ENCODE measurements at regions not wholly inside any gene's neighbourhood (a gene's known extent, or its start where the extent isn't known, plus 50 kb on each side); places are given as distances from the start of the nearest gene placed in this dataset.

DNA sequence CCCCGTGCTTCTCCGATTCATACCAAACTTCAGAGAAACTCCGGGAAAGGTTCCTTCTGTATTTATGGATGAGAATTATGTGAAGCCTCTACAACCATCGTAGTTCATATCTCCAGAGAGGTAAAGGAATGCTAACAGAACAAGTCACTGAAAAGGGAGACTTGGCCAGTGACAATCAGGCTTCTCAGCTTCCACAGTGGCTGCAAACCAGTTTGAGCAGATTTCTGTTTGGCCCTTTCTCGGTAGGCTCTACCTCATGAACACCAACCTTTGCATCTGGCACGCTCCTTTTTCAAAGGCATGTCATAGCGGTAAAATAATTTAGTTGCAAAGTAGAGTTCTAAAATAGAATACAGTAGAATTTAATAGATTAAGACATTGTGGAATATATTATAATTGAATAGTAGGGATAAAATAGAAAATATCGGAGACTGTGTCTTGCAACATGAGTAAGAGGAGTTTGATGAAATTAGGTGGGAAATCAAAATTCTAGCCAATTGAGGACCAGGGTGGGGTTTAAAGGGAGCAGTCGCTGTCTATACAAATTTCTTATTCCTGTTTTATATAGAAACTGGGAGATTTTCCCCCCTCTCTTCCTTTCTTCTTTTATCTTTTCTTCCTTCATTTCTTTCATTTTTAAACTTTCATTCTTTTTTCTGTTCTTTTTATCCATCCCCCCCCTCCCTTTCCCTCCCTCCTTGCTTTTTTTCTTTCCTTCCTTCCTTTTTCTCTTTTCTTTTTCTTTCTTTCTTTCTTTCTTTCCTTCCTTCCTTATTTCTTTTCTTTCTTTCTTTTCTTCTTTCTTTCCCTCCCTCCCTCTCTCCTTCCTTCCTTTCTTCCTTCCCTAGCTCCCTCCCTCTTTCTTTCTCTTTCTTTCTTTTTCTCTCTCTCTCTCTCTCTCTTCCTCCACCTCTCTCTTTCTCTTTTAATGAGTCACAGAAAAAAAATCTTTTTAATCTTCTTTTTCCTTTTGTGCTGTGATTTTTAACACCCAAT is 161.5 kb upstream of the KLF6 start:
- DNase-seq = no peak
- Mint-ChIP-seq H3K27ac (peak overlapping the region; percentile 78 to 93 (median 88)), H3K9me3 (peaks cover 0 to 1% (median 0%) of the 10 kb centered on the region in 7 donors), H3K4me3 (peak overlapping the region; percentile 12 to 71 (median 54)), H3K4me1 (peaks cover 5 to 72% (median 35%) of the 10 kb centered on the region in 4 donors), H3K36me3 (no peaks in the 10 kb centered on the region), H3K27me3 (no peaks in the 10 kb centered on the region)
- Histone ChIP-seq H3K4me1 (ENCODE audit: control insufficient read depth, insufficient read depth, low read length, poor library complexity, severe bottlenecking) (peaks cover 34% of the 10 kb centered on the region), H3K9me3 (ENCODE audit: control insufficient read depth in 2 of 2, low read length in 2 of 2) (peaks cover 0 to 3% of the 10 kb centered on the region in 2 experiments), H3K36me3 (ENCODE audit: control insufficient read depth, insufficient read depth, low read length) (no peaks in the 10 kb centered on the region), H3K4me3 (ENCODE audit: low read depth, low read length) (peak overlapping the region; percentile 33), H3K27ac (ENCODE audit: insufficient read depth, low read length, poor library complexity, severe bottlenecking) (peak overlapping the region; percentile 69), H3K27me3 (ENCODE audit: control insufficient read depth, insufficient read depth, low read length) (no peaks in the 10 kb centered on the region)
- ATAC-seq (ENCODE audit: low read depth in 2 of 2) = no peak

DNA sequence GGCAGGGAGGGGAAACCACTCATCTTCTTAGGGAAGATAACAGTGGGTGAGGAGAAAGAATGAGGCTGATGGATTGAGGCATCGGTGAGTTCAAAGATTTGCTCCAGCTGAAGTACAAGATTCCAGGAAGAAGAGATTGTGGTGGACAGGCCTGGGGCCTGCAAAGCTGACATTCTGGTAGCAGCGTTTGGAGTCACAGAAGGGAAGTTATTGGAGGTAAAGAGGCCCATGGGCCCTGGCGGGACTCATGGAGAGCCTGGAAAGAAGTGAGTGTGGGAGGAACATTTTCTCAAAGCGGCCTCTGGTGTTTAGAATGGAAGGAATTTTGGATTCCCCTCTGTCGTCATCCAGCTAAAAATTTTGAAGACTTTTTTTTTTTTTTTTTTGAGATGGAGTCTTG is 160.0 kb upstream of the KLF6 start:
- no peaks in the 10 kb centered on the region for H3K27me3 Mint-ChIP-seq
- no peaks in the 10 kb centered on the region for H3K36me3 ChIP-seq (ENCODE audit: control insufficient read depth, insufficient read depth, low read length)
- H3K27ac ChIP-seq (ENCODE audit: insufficient read depth, low read length, poor library complexity, severe bottlenecking) = no peak overlapping the region
- H3K9me3 Mint-ChIP-seq = peaks cover 0 to 1% (median 0%) of the 10 kb centered on the region in 7 donors
- no peak for ATAC-seq (ENCODE audit: low read depth in 2 of 2)
- H3K9me3 ChIP-seq (ENCODE audit: control insufficient read depth in 2 of 2, low read length in 2 of 2) = peaks cover 0 to 3% of the 10 kb centered on the region in 2 experiments
- H3K4me1 ChIP-seq (ENCODE audit: control insufficient read depth, insufficient read depth, low read length, poor library complexity, severe bottlenecking) = peaks cover 34% of the 10 kb centered on the region
- peak overlapping the region; percentile 12 to 42 (median 32) for H3K27ac Mint-ChIP-seq
- H3K4me1 Mint-ChIP-seq = peaks cover 5 to 64% (median 38%) of the 10 kb centered on the region in 4 donors
- H3K27me3 ChIP-seq (ENCODE audit: control insufficient read depth, insufficient read depth, low read length) = no peaks in the 10 kb centered on the region
- peak overlapping the region in 1 of 4 donors; percentile 52 for H3K4me3 Mint-ChIP-seq
- no peak for DNase-seq
- no peak overlapping the region for H3K4me3 ChIP-seq (ENCODE audit: low read depth, low read length)
- no peaks in the 10 kb centered on the region for H3K36me3 Mint-ChIP-seq

DNA sequence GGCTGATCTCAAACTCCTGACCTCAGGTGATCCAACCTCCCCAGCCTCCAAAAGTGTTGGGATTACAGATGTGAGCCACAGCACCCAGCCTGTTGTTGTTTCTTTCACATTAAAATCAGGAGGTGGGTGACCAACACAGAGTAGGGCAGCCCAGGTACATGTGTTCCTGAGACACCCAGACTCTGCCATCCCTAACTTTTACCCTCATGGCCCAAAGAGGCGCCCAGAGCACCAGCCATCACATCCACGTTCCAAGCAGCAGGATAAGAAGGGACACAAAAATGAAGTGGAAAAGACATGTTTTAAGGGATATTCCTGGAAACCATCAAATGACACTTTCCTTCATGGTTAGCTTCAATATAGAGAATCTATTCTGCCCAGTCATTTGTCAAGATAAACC is 159.6 kb upstream of the KLF6 start:
- H3K9me3 ChIP-seq (ENCODE audit: control insufficient read depth in 2 of 2, low read length in 2 of 2) = peaks cover 0 to 3% of the 10 kb centered on the region in 2 experiments
- no peaks in the 10 kb centered on the region for H3K36me3 ChIP-seq (ENCODE audit: control insufficient read depth, insufficient read depth, low read length)
- no peaks in the 10 kb centered on the region for H3K27me3 ChIP-seq (ENCODE audit: control insufficient read depth, insufficient read depth, low read length)
- ATAC-seq (ENCODE audit: low read depth in 2 of 2) (no peak), DNase-seq (no peak)
- peak overlapping the region in 1 of 4 donors; percentile 52 for H3K4me3 Mint-ChIP-seq
- peaks cover 0 to 1% (median 0%) of the 10 kb centered on the region in 7 donors for H3K9me3 Mint-ChIP-seq
- H3K36me3 Mint-ChIP-seq = no peaks in the 10 kb centered on the region
- H3K4me1 ChIP-seq (ENCODE audit: control insufficient read depth, insufficient read depth, low read length, poor library complexity, severe bottlenecking) = peaks cover 31% of the 10 kb centered on the region
- no peaks in the 10 kb centered on the region for H3K27me3 Mint-ChIP-seq
- no peak overlapping the region for H3K4me3 ChIP-seq (ENCODE audit: low read depth, low read length)
- H3K4me1 Mint-ChIP-seq = peaks cover 5 to 59% (median 38%) of the 10 kb centered on the region in 4 donors
- peak overlapping the region; percentile 12 to 42 (median 32) for H3K27ac Mint-ChIP-seq
- no peak overlapping the region for H3K27ac ChIP-seq (ENCODE audit: insufficient read depth, low read length, poor library complexity, severe bottlenecking)

DNA sequence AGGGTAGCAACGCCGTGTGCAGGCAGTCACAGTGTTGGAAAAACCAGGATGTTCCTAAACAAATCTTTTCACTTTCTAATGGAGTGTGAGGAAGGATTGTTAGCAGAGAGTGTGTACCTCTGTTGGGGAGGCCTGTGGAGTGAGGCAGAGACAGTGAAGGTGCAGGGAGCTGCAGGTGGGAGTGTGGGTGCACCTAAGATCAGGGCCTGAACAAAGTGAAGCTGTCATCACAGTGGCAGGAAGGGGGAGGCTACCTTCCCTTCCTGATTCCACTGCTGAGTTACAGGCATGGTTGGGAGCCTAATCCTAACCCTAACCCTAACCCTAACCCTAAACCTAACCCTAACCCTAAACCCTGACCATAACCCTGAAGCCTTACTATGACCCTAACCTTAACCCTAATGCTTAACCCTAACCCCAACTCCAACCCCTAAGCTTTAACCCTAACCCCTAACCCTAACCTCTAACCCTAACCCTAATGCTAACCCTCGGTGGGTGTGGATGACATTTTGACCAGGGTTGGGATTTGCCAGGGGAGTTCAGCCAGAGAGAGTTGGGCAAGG is 158.8 kb upstream of the KLF6 start:
- no peak for ATAC-seq (ENCODE audit: low read depth in 2 of 2)
- DNase-seq = no peak
- peaks cover 0 to 3% of the 10 kb centered on the region in 2 experiments for H3K9me3 ChIP-seq (ENCODE audit: control insufficient read depth in 2 of 2, low read length in 2 of 2)
- H3K27me3 ChIP-seq (ENCODE audit: control insufficient read depth, insufficient read depth, low read length) = no peaks in the 10 kb centered on the region
- peak overlapping the region in 1 of 4 donors; percentile 4 for H3K4me3 Mint-ChIP-seq
- no peak overlapping the region for H3K27ac ChIP-seq (ENCODE audit: insufficient read depth, low read length, poor library complexity, severe bottlenecking)
- peaks cover 0 to 1% (median 0%) of the 10 kb centered on the region in 7 donors for H3K9me3 Mint-ChIP-seq
- no peaks in the 10 kb centered on the region for H3K27me3 Mint-ChIP-seq
- H3K27ac Mint-ChIP-seq = peak overlapping the region; percentile 50 to 67 (median 59)
- no peaks in the 10 kb centered on the region for H3K36me3 Mint-ChIP-seq
- no peaks in the 10 kb centered on the region for H3K36me3 ChIP-seq (ENCODE audit: control insufficient read depth, insufficient read depth, low read length)
- peaks cover 0 to 52% (median 32%) of the 10 kb centered on the region in 4 donors for H3K4me1 Mint-ChIP-seq
- no peak overlapping the region for H3K4me3 ChIP-seq (ENCODE audit: low read depth, low read length)
- H3K4me1 ChIP-seq (ENCODE audit: control insufficient read depth, insufficient read depth, low read length, poor library complexity, severe bottlenecking) = peaks cover 22% of the 10 kb centered on the region

DNA sequence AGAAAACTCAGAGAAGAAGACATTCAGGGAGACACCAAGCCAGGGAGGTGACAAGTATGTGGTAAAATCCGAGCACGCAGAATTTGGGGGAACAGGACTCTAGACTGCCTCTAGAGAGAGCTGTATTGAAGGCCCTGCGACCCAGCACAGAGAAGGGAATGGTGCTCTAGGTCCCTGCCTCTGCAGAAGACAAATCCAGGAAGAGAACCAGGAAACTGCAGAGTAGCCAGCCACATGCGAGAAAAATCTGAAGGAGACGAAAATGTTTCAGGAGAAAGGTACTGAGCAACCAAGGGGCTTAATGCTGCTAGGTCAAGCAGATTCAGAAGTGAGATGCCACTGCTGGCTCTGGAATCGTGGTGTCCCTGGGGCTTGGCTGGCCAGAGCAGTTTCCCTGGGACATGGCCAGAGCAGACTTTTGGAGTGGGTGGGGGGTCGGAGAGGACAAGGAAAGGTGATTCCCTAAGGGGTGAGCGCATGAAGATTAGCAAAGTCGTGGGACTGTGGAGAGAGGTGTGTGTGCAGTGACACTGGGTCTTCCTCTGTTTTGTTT is 158.0 kb upstream of the KLF6 start:
- H3K9me3 Mint-ChIP-seq = peaks cover 0 to 1% (median 0%) of the 10 kb centered on the region in 7 donors
- no peak for ATAC-seq (ENCODE audit: low read depth in 2 of 2)
- DNase-seq = no peak
- H3K4me1 Mint-ChIP-seq = peaks cover 0 to 44% (median 25%) of the 10 kb centered on the region in 4 donors
- no peak overlapping the region for H3K4me3 ChIP-seq (ENCODE audit: low read depth, low read length)
- H3K4me1 ChIP-seq (ENCODE audit: control insufficient read depth, insufficient read depth, low read length, poor library complexity, severe bottlenecking) = peaks cover 15% of the 10 kb centered on the region
- no peak overlapping the region for H3K27ac ChIP-seq (ENCODE audit: insufficient read depth, low read length, poor library complexity, severe bottlenecking)
- peak overlapping the region in 2 of 4 donors; percentile 4 to 14 for H3K4me3 Mint-ChIP-seq
- peak overlapping the region; percentile 67 to 95 (median 80) for H3K27ac Mint-ChIP-seq
- H3K27me3 Mint-ChIP-seq = no peaks in the 10 kb centered on the region
- no peaks in the 10 kb centered on the region for H3K36me3 Mint-ChIP-seq
- no peaks in the 10 kb centered on the region for H3K36me3 ChIP-seq (ENCODE audit: control insufficient read depth, insufficient read depth, low read length)
- H3K27me3 ChIP-seq (ENCODE audit: control insufficient read depth, insufficient read depth, low read length) = no peaks in the 10 kb centered on the region
- peaks cover 0 to 3% of the 10 kb centered on the region in 2 experiments for H3K9me3 ChIP-seq (ENCODE audit: control insufficient read depth in 2 of 2, low read length in 2 of 2)

DNA sequence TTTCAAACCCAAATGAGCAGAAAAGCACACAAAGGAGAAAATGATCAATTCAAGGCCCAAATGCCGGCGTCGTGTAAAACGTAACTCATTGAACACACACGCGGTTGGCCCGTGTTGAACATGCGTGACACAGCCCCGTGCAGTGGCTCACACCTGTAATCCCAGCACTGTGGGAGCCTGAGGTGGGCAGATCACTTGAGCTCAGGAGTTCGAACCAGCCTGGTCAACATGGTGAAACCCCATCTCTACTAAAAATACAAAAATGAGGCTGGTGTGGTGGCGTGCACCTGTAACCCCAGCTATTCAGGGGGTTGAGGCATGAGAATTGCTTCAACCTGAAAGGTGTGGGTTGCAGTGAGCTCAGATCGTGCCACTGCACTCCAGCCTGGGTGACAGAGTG is 156.7 kb upstream of the KLF6 start:
- Histone ChIP-seq H3K27ac (ENCODE audit: insufficient read depth, low read length, poor library complexity, severe bottlenecking) (no peak overlapping the region), H3K9me3 (ENCODE audit: control insufficient read depth in 2 of 2, low read length in 2 of 2) (peaks cover 0 to 3% of the 10 kb centered on the region in 2 experiments), H3K4me1 (ENCODE audit: control insufficient read depth, insufficient read depth, low read length, poor library complexity, severe bottlenecking) (peaks cover 12% of the 10 kb centered on the region), H3K27me3 (ENCODE audit: control insufficient read depth, insufficient read depth, low read length) (no peaks in the 10 kb centered on the region), H3K36me3 (ENCODE audit: control insufficient read depth, insufficient read depth, low read length) (no peaks in the 10 kb centered on the region), H3K4me3 (ENCODE audit: low read depth, low read length) (no peak overlapping the region)
- Mint-ChIP-seq H3K36me3 (no peaks in the 10 kb centered on the region), H3K27me3 (no peaks in the 10 kb centered on the region), H3K9me3 (peaks cover 0 to 1% (median 0%) of the 10 kb centered on the region in 7 donors), H3K4me1 (peaks cover 4 to 38% (median 24%) of the 10 kb centered on the region in 4 donors), H3K4me3 (peak overlapping the region in 1 of 4 donors; percentile 50), H3K27ac (peak overlapping the region in 1 of 3 donors; percentile 67)
- DNase-seq (no peak), ATAC-seq (ENCODE audit: low read depth in 2 of 2) (no peak)

DNA sequence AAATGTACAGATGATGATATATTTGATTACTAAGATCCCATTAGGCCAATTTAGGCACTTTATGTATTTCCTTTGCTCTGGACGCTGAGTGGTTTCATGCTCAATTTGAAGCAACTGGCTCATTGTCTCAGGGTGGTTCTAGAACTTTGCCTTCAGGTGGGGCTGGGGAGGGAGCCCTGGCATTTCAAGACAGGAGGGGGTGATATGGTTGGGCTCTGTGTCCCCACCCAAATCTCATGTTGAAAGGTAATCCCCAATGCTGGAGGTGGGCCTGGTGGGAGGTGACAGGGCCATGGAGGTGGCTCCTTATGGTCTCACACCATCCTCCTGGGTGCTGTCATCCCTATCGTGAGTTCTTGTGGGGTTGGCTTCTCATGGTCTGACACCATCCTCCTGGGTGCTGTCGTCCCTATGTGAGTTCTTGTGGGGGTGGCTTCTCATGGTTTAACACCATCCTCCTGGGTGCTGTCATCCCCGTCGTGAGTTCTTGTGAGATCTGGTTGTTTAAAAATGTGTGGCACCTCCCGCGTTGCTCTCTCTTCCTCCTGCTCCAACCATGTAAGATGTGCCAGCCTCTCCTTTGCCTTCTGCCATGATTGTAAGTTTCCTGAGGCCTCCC is 151.5 kb upstream of the KLF6 start:
- Histone ChIP-seq H3K4me1 (ENCODE audit: control insufficient read depth, insufficient read depth, low read length, poor library complexity, severe bottlenecking) (peaks cover 15% of the 10 kb centered on the region), H3K27ac (ENCODE audit: insufficient read depth, low read length, poor library complexity, severe bottlenecking) (no peak overlapping the region), H3K27me3 (ENCODE audit: control insufficient read depth, insufficient read depth, low read length) (no peaks in the 10 kb centered on the region), H3K9me3 (ENCODE audit: control insufficient read depth in 2 of 2, low read length in 2 of 2) (no peaks in the 10 kb centered on the region), H3K36me3 (ENCODE audit: control insufficient read depth, insufficient read depth, low read length) (no peaks in the 10 kb centered on the region), H3K4me3 (ENCODE audit: low read depth, low read length) (no peak overlapping the region)
- H3K27me3 Mint-ChIP-seq = no peaks in the 10 kb centered on the region
- H3K36me3 Mint-ChIP-seq = no peaks in the 10 kb centered on the region
- peak overlapping the region in 1 of 4 donors; percentile 45 for H3K4me3 Mint-ChIP-seq
- no peak for DNase-seq
- no peaks in the 10 kb centered on the region for H3K9me3 Mint-ChIP-seq
- H3K4me1 Mint-ChIP-seq = peaks cover 18 to 31% (median 25%) of the 10 kb centered on the region in 4 donors
- ATAC-seq (ENCODE audit: low read depth in 2 of 2) = no peak
- H3K27ac Mint-ChIP-seq = peak overlapping the region in 2 of 3 donors; percentile 63 to 96

Data from CD4-positive, CD25-positive, alpha-beta regulatory T cell (primary cell).